ENCODE measurements at regions not wholly inside any gene's neighbourhood (a gene's known extent, or its start where the extent isn't known, plus 50 kb on each side); places are given as distances from the start of the nearest gene placed in this dataset.
"Not testable (repeated sequence)": the region's sequence is repeated elsewhere in the genome, so short reads cannot be mapped to it uniquely, and the experiment has no call there.

DNA sequence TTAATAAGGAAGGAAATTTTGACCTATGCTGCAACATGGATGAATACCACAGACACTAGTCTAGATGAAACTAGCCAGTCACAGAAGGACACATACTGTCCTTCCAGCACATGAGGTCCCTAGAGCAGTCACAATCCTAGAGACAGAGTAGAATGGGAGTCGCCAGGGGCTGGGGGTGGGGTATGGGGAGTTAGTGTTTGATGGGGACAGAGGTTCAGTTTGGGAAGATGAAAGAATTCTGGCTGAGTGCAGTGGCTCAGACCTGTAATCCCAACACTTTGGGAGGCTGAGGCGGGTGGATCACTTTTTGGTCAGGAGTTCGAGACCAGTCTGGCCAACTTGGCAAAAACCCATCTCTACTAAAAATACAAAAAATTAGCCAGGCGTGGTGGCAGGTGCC lies 99.2 kb downstream of the TPRA1 start:
- no peaks in the 10 kb centered on the region for H3K36me3 Mint-ChIP-seq (ENCODE audit: low read depth)
- no peaks in the 10 kb centered on the region for H3K9me3 Mint-ChIP-seq
- no peaks in the 10 kb centered on the region for H3K4me1 Mint-ChIP-seq
- no peak overlapping the region for H3K27ac Mint-ChIP-seq (ENCODE audit: unreplicated experiment)
- no peaks in the 10 kb centered on the region for H3K27me3 Mint-ChIP-seq (ENCODE audit: low read depth)
- no peak overlapping the region for H3K4me3 Mint-ChIP-seq
- TF ChIP-seq, protein P1, sequence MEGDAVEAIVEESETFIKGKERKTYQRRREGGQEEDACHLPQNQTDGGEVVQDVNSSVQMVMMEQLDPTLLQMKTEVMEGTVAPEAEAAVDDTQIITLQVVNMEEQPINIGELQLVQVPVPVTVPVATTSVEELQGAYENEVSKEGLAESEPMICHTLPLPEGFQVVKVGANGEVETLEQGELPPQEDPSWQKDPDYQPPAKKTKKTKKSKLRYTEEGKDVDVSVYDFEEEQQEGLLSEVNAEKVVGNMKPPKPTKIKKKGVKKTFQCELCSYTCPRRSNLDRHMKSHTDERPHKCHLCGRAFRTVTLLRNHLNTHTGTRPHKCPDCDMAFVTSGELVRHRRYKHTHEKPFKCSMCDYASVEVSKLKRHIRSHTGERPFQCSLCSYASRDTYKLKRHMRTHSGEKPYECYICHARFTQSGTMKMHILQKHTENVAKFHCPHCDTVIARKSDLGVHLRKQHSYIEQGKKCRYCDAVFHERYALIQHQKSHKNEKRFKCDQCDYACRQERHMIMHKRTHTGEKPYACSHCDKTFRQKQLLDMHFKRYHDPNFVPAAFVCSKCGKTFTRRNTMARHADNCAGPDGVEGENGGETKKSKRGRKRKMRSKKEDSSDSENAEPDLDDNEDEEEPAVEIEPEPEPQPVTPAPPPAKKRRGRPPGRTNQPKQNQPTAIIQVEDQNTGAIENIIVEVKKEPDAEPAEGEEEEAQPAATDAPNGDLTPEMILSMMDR (conservative IDR thresholded peaks at IDR 0.05): no peak
- no peak for DNase-seq (ENCODE audit: low read depth, low spot score)

DNA sequence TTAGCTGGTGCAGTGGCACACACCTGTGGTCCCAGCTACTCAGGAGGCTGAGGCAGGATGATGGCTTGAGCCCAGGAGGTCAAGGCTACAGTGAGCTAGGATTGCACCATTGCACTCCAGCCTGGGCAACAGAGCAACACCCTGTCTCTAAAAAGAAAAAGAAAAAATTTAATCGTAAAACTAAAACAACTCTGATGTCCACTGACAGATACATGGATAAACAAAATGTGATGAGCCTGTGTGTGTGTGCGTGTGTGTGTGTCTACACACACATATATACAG lies 99.6 kb downstream of the TPRA1 start:
- not testable (repeated sequence) for H3K4me1 Mint-ChIP-seq

DNA sequence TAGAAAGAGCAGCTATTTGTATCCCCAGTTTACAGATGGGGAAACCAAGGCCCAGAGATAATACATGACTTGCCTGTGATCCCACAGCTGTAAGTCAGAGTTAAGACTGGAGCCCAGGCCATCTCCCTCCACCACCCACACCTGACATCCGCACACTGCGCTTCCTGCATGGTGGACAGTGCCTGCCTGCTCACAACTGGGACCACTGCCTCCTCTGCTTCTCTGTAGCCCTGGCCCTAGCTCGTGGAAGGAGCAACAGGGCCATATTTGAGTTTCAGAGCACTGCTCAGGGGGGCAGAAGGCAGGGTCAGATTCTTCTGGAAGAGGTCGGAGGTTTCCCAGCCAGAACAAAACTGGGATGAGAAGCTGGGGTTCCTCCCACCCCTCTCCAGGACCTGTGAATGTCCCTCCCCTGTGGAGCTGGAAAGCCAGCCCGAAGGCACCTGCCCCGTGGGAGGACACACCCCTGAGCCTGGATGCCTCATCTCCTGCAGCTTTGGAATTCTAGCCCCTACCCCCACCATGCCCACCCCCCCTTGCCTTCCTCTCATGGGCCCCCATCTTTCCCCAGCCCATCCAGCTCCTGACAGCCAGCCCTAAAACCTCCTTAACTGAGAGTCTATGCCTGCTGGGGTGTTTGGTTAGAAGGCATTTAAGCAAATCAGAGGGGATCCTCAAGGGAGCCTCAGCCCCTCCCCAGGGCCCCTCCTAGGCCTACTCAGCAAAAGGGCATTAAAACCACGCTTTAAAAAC lies 100.1 kb downstream of the TPRA1 start:
- no peaks in the 10 kb centered on the region for H3K4me1 Mint-ChIP-seq
- no peaks in the 10 kb centered on the region for H3K36me3 Mint-ChIP-seq (ENCODE audit: low read depth)
- H3K4me3 Mint-ChIP-seq: no peak overlapping the region
- TF ChIP-seq, protein P1 (conservative IDR thresholded peaks at IDR 0.05): no peak
- no peaks in the 10 kb centered on the region for H3K27me3 Mint-ChIP-seq (ENCODE audit: low read depth)
- no peak for DNase-seq (ENCODE audit: low read depth, low spot score)
- H3K27ac Mint-ChIP-seq (ENCODE audit: unreplicated experiment): no peak overlapping the region
- H3K9me3 Mint-ChIP-seq: no peaks in the 10 kb centered on the region

More for the DNA sequence above, 99.6 kb downstream of the TPRA1 start:
- H3K36me3 Mint-ChIP-seq (ENCODE audit: low read depth); H3K4me3 Mint-ChIP-seq; H3K27ac Mint-ChIP-seq (ENCODE audit: unreplicated experiment); H3K27me3 Mint-ChIP-seq (ENCODE audit: low read depth); H3K9me3 Mint-ChIP-seq; DNase-seq (ENCODE audit: low read depth, low spot score): not testable (repeated sequence)

DNA sequence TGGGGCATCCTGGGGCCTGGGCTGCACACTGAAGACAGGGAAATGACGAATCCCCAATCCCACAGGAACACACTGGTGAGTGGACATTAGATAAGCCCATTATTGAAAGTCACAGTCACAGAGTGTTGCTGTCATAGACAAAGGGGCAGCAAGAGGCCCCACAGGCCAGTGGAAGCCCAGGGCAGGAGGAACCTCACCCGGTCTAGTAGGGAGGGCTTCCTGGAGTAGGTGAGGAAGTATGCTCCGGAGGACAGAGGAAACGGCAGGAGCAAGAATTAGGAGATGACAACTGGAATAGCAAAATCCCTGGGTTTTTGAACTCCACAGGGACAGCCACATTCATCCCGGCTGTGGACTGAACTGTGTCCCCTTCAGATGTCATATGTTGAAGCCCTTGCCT lies 101.2 kb downstream of the TPRA1 start:
- H3K36me3 Mint-ChIP-seq (ENCODE audit: low read depth): no peaks in the 10 kb centered on the region
- H3K9me3 Mint-ChIP-seq: no peaks in the 10 kb centered on the region
- no peak for DNase-seq (ENCODE audit: low read depth, low spot score)
- no peak overlapping the region for H3K27ac Mint-ChIP-seq (ENCODE audit: unreplicated experiment)
- no peaks in the 10 kb centered on the region for H3K27me3 Mint-ChIP-seq (ENCODE audit: low read depth)
- H3K4me1 Mint-ChIP-seq: no peaks in the 10 kb centered on the region
- no peak overlapping the region for H3K4me3 Mint-ChIP-seq
- TF ChIP-seq, protein P1 (conservative IDR thresholded peaks at IDR 0.05): no peak

DNA sequence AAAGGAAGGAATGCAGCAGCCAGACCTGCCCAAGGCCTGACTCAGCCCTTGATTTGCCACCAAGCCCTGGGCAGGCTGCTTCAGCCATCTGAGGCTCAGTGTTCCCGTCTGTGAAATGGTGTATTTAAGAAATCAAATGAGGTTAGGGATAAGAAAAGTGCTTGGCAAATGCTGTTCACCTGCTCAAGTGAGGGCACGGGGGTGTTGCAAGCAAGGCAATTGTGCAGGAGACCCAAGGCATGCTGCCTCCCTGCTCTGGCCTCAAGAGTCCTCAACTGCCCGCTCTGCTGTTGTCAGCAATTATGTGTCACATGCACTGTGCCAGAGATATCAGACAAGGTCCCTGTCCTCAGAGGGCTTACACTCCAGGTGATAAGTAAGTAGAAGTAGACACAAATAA lies 101.8 kb downstream of the TPRA1 start:
- H3K27ac Mint-ChIP-seq (ENCODE audit: unreplicated experiment): no peak overlapping the region
- no peak for DNase-seq (ENCODE audit: low read depth, low spot score)
- no peak overlapping the region for H3K4me3 Mint-ChIP-seq

DNA sequence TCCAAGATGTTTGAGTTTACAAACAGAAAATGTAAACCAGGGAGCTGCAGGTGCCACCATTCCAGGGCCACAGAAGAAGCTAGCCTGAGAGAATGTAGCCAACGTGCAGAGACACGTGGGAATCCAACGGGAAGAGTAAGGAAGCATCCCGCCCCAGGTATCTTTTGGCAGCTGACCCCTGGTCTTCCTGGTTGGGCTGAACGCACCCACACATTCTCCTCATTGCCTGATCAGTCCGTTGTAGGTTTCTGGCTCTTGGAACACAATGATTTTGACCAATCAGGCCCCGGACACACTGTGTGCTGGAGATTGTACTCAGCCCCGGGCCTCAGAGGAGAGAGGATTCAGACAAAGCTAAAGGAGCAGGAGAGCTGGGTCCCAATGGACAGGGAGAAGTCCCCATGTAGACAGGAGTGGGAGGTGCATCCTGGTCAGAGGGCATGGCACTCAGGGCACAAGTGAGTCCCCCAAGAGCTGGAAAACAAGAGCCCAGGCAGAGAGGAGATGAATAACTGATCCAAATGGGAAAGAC lies 102.3 kb downstream of the TPRA1 start:
- DNase-seq (ENCODE audit: low read depth, low spot score): no peak
- Mint-ChIP-seq H3K27ac (ENCODE audit: unreplicated experiment) (no peak overlapping the region), H3K36me3 (ENCODE audit: low read depth) (no peaks in the 10 kb centered on the region)

More for the DNA sequence above, 101.8 kb downstream of the TPRA1 start:
- H3K36me3 Mint-ChIP-seq (ENCODE audit: low read depth): no peaks in the 10 kb centered on the region
- TF ChIP-seq, protein P1 (conservative IDR thresholded peaks at IDR 0.05): no peak
- no peaks in the 10 kb centered on the region for H3K27me3 Mint-ChIP-seq (ENCODE audit: low read depth)
- H3K9me3 Mint-ChIP-seq: no peaks in the 10 kb centered on the region
- no peaks in the 10 kb centered on the region for H3K4me1 Mint-ChIP-seq

More for the DNA sequence above, 102.3 kb downstream of the TPRA1 start:
- Mint-ChIP-seq H3K4me1 (no peaks in the 10 kb centered on the region), H3K4me3 (no peak overlapping the region), H3K9me3 (no peaks in the 10 kb centered on the region), H3K27me3 (ENCODE audit: low read depth) (no peaks in the 10 kb centered on the region)
- TF ChIP-seq, protein P1 (conservative IDR thresholded peaks at IDR 0.05): no peak
